OCI-LY7 (cell line): ENCODE measurements at regions not wholly inside any gene's neighbourhood (a gene's known extent, or its start where the extent isn't known, plus 50 kb on each side); places are given as distances from the start of the nearest gene placed in this dataset.

Experiments used
- EZH2phosphoT487 ChIP-seq: fragments of 200-600 bp; sonication (generic); IDR thresholded peaks from 2 replicates; pipeline ENCODE4 v1.6.1; 2018; ENCODE audit warnings: low read depth, borderline replicate concordance, mild to moderate bottlenecking, mixed run types, antibody characterized with exemption, low read length, moderate library complexity, mixed read lengths
- TF ChIP-seq, protein P1 (sequence below): fragments of 200-600 bp; sonication (generic); conservative IDR thresholded peaks from 2 replicates; pipeline ENCODE4 v1.5.1; 2014; ENCODE audit warnings: mild to moderate bottlenecking, antibody characterized with exemption, low read length, moderate library complexity, mixed read lengths

DNA sequence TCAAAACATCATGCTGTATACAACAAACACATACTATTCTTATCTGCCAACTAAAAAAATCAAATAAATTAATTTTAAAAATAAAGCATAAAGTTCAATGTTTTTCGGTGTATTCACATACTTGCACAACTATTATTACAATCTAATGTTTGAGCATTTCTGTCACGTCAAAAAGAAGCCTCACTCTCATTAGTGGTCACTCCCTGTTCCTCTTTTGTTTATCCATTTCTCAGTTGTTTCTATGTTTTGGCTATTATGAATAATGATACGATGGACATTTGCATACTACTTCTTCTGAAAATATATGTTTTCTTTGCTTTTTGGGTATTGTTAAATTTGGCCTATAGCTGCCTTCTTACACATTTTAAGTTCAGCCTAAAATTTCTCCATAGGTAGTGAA is 773.0 kb upstream of the HS6ST1 start:
- TF ChIP-seq, protein P1, sequence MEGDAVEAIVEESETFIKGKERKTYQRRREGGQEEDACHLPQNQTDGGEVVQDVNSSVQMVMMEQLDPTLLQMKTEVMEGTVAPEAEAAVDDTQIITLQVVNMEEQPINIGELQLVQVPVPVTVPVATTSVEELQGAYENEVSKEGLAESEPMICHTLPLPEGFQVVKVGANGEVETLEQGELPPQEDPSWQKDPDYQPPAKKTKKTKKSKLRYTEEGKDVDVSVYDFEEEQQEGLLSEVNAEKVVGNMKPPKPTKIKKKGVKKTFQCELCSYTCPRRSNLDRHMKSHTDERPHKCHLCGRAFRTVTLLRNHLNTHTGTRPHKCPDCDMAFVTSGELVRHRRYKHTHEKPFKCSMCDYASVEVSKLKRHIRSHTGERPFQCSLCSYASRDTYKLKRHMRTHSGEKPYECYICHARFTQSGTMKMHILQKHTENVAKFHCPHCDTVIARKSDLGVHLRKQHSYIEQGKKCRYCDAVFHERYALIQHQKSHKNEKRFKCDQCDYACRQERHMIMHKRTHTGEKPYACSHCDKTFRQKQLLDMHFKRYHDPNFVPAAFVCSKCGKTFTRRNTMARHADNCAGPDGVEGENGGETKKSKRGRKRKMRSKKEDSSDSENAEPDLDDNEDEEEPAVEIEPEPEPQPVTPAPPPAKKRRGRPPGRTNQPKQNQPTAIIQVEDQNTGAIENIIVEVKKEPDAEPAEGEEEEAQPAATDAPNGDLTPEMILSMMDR: no peak
- no peak for TF ChIP-seq EZH2phosphoT487
